ENCODE measurements at regions not wholly inside any gene's neighbourhood (a gene's known extent, or its start where the extent isn't known, plus 50 kb on each side); places are given as distances from the start of the nearest gene placed in this dataset.

- TF ChIP-seq MAX (IDR thresholded peaks at IDR 0.05; ENCODE audit: insufficient read depth, insufficient read length) (no peak), EZH2 (IDR thresholded peaks at IDR 0.05; ENCODE audit: borderline replicate concordance, low read depth, low read length, severe bottlenecking) (no peak), POLR2A (IDR thresholded peaks at IDR 0.05; ENCODE audit: low read depth, low read length) (no peak), JUN (IDR thresholded peaks at IDR 0.05; ENCODE audit: borderline replicate concordance, insufficient read depth, insufficient read length, low read depth) (no peak), POLR2AphosphoS5 (IDR thresholded peaks at IDR 0.05; ENCODE audit: insufficient read depth, low read depth, low read length) (no peak)
- TF ChIP-seq, protein P1, sequence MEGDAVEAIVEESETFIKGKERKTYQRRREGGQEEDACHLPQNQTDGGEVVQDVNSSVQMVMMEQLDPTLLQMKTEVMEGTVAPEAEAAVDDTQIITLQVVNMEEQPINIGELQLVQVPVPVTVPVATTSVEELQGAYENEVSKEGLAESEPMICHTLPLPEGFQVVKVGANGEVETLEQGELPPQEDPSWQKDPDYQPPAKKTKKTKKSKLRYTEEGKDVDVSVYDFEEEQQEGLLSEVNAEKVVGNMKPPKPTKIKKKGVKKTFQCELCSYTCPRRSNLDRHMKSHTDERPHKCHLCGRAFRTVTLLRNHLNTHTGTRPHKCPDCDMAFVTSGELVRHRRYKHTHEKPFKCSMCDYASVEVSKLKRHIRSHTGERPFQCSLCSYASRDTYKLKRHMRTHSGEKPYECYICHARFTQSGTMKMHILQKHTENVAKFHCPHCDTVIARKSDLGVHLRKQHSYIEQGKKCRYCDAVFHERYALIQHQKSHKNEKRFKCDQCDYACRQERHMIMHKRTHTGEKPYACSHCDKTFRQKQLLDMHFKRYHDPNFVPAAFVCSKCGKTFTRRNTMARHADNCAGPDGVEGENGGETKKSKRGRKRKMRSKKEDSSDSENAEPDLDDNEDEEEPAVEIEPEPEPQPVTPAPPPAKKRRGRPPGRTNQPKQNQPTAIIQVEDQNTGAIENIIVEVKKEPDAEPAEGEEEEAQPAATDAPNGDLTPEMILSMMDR (IDR thresholded peaks at IDR 0.05; ENCODE audit: extremely low read depth in 1 of 2, insufficient read depth in 1 of 2, low read depth in 1 of 2, low read length in 2 of 2): no peak
Measured at GRCh38 chr3:35946854-35947515, 307.7 kb downstream of the ARPP21 start.
